ENCODE measurements at regions not wholly inside any gene's neighbourhood (a gene's known extent, or its start where the extent isn't known, plus 50 kb on each side); places are given as distances from the start of the nearest gene placed in this dataset.

DNA sequence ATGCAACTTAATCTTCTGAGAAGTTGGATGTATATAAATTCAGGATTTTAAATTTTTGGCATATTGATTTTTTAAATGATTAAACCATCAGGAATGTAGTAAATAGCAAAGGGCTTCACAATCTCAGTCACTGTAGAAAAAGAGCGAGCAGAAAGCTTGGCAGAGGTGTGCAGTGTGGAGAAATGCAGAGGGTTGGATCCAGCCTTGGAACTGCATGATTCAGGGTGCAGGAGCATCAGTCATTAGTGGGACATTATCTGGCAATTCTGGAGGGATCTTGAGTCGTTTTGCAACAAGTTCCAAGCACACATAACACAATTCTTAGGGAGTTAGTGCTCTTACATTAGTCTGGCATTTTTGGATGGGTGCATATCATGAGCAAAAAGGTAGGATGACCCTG is 267.9 kb downstream of the PLA2G4A start:
- no peak overlapping the region for H3K27ac ChIP-seq
- no peak for TF ChIP-seq CTCF (IDR thresholded peaks at IDR 0.05)
- no peak for TF ChIP-seq ZFX (IDR thresholded peaks at IDR 0.05; ENCODE audit: borderline replicate concordance)

DNA sequence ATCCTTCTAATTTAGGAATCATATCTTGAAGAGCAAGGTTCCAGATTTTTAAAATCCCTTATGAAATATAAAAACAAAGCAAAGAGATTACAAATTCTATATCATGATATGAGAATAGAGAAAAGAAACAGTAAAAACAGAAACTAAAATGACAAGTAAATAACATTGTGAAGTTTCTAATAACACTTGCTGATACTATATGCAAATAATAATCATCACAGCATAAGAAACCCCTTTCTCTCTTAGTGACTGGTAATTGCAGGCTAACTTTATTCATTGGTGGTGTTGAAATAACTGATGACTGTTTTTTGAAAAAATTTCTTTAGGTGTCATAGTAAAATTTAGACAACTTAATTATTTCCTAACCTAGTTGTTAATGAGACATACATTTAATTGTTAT is 281.6 kb downstream of the PLA2G4A start:
- no peak for TF ChIP-seq CTCF (IDR thresholded peaks at IDR 0.05)
- no peak for TF ChIP-seq ZFX (IDR thresholded peaks at IDR 0.05; ENCODE audit: borderline replicate concordance)
- H3K27ac ChIP-seq: no peak overlapping the region

DNA sequence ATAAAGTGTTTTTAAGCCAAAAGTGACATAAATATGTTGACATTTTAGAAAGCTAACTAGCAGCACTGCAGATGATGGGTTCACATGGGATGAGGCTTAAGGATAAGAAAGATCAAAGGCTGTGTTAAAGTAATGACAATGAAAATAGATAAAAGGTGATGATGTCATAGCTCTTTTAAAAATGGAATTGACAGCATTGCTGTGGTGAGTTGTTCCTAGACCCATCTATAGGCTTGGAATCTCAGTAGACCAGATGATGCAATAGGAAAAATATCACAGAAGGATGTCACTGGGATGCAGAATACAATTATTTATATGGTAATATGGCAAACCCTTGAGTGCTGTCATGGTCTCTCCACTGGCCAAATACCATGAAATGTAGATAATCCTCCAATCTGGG is 286.0 kb downstream of the PLA2G4A start:
- no peak for TF ChIP-seq CTCF (IDR thresholded peaks at IDR 0.05)
- no peak for TF ChIP-seq ZFX (IDR thresholded peaks at IDR 0.05; ENCODE audit: borderline replicate concordance)
- no peak overlapping the region for H3K27ac ChIP-seq

DNA sequence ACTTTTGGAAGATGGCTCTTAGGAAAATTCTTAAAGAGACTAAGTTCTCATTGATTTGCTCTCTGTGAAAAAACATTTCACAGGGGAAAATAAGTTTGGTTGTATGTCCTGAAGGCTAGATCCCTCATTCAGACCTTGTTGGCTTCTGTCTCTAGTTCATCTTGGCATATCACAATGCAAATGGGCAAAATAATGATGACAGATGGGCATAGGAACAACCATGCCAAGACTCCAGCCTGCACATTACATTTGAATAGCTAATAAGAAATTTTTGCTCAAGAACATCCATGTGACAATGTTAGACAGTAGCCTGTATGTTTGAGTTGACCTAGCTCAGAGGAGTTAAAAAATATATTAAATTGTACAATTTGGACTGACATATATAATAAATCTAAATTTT is 292.9 kb downstream of the PLA2G4A start:
- H3K27ac ChIP-seq: no peak overlapping the region
- TF ChIP-seq ZFX (IDR thresholded peaks at IDR 0.05; ENCODE audit: borderline replicate concordance): no peak
- TF ChIP-seq CTCF (IDR thresholded peaks at IDR 0.05): no peak

DNA sequence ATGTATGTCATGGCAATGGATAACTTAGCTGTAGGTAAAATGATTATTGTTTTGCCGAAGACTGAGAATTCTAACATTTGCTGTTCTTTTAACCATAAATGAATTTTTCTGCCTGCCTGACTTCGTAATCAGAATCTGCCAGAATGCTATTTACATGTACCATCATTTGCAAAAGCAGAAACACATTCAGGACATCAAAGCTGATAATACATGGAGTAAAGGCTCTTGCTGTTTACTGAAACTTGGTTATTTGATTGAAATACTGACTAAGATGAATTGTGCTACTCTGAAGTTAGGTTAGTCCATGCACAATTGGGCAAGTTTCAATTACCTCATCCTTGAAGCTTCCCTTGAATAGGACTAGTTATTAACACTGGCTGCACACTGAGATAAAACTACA is 293.8 kb downstream of the PLA2G4A start:
- no peak for TF ChIP-seq ZFX (IDR thresholded peaks at IDR 0.05; ENCODE audit: borderline replicate concordance)
- no peak for TF ChIP-seq CTCF (IDR thresholded peaks at IDR 0.05)
- H3K27ac ChIP-seq: no peak overlapping the region

GRCh38 chr1:187129132-187129531 is 300.4 kb downstream of the PLA2G4A start:
- TF ChIP-seq CTCF (IDR thresholded peaks at IDR 0.05) (no peak), ZFX (IDR thresholded peaks at IDR 0.05; ENCODE audit: borderline replicate concordance) (no peak)

DNA sequence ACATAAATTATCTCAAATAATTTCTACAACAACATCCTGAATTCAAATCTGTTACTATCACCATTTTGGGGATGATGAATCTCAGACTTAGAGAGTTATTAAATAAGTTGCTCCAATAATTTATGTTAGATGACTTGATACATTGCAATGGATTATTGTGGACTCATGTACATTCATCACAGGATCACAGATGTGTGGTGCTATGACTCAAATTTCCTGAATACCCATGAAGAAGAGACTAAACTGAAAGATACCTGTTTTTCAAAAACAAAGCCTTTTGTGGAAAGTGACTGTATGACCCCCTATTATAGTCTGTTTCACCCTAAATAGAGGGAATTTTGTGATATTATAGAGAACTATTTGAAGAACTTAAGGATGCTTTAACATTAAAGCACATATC is 315.0 kb downstream of the PLA2G4A start:
- TF ChIP-seq CTCF (IDR thresholded peaks at IDR 0.05) (no peak), ZFX (IDR thresholded peaks at IDR 0.05; ENCODE audit: borderline replicate concordance) (no peak)
- no peak overlapping the region for H3K27ac ChIP-seq

More at GRCh38 chr1:187129132-187129531, 300.4 kb downstream of the PLA2G4A start:
- no peak overlapping the region for H3K27ac ChIP-seq

Measured in 22Rv1 (cell line).